Endothelial cell of umbilical vein (primary cell): ENCODE measurements at regions not wholly inside any gene's neighbourhood (a gene's known extent, or its start where the extent isn't known, plus 50 kb on each side); places are given as distances from the start of the nearest gene placed in this dataset.

ENCODE experiments used
- EZH2 ChIP-seq: IDR thresholded peaks from 2 replicates; pipeline ENCODE4 v1.6.1; 2012; ENCODE audit warnings: borderline replicate concordance, low read depth, mild to moderate bottlenecking, moderate library complexity, low read length, inconsistent platforms; ENCODE audit not compliant: severe bottlenecking
- GATA2 ChIP-seq: IDR thresholded peaks from 2 replicates; pipeline ENCODE4 v1.7.0; 2011; ENCODE audit warnings: low read depth, mild to moderate bottlenecking, moderate library complexity, mixed read lengths, low read length; ENCODE audit not compliant: insufficient read length, insufficient read depth
- JUN ChIP-seq: IDR thresholded peaks from 2 replicates; pipeline ENCODE4 v1.6.1; 2011; ENCODE audit warnings: borderline replicate concordance, low read depth; ENCODE audit not compliant: insufficient read length, insufficient read depth
- MYC ChIP-seq: IDR thresholded peaks from one replicate; pipeline ENCODE4 v1.6.1; 2011; ENCODE audit warnings: mild to moderate bottlenecking, low read depth, low read length
- POLR2A ChIP-seq: IDR thresholded peaks from 2 replicates; pipeline ENCODE4 v1.6.1; 2012; ENCODE audit warnings: low read depth, mild to moderate bottlenecking, control low read depth, low read length
- POLR2AphosphoS5 ChIP-seq: IDR thresholded peaks from 2 replicates; pipeline ENCODE4 v1.6.1; 2012; ENCODE audit warnings: low read depth, mild to moderate bottlenecking, control low read depth, low read length, moderate library complexity; ENCODE audit not compliant: insufficient read depth
- TF ChIP-seq, protein P1 (sequence below), 2 donors: IDR thresholded peaks; 1 replicate in 1 of 2; 2 replicates in 1 of 2; pipeline ENCODE4 v1.5.1; 2011; ENCODE audit warnings: low read length in 2 of 2, mild to moderate bottlenecking in 2 of 2, moderate library complexity in 2 of 2, control low read depth in 1 of 2, inconsistent platforms in 1 of 2, low read depth in 1 of 2; ENCODE audit not compliant: insufficient read depth in 1 of 2; ENCODE audit errors: extremely low read depth in 1 of 2
- TF ChIP-seq, protein P2 (sequence below): IDR thresholded peaks from 2 replicates; pipeline ENCODE4 v1.6.1; 2011; ENCODE audit not compliant: insufficient read depth, insufficient read length

DNA sequence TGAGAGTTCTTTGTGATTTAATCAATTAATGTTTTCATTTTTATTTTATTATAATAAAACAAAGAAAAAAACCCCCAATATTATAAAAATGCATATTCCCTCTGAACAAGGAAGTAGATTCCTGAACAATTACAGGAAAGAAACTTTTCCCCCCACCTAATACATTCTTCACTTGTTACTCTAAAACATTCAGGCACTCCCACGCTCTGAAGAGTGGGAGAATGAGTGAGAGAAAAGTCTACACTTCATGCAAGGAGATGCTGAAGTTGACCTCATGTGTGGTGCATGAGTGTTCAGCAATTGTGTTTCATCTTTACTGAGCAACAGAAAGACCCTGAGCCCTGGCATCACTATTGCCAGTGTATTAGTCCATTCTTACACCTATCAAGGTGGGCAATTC is 244.2 kb upstream of the IGFBP3 start:
- TF ChIP-seq, protein P1, sequence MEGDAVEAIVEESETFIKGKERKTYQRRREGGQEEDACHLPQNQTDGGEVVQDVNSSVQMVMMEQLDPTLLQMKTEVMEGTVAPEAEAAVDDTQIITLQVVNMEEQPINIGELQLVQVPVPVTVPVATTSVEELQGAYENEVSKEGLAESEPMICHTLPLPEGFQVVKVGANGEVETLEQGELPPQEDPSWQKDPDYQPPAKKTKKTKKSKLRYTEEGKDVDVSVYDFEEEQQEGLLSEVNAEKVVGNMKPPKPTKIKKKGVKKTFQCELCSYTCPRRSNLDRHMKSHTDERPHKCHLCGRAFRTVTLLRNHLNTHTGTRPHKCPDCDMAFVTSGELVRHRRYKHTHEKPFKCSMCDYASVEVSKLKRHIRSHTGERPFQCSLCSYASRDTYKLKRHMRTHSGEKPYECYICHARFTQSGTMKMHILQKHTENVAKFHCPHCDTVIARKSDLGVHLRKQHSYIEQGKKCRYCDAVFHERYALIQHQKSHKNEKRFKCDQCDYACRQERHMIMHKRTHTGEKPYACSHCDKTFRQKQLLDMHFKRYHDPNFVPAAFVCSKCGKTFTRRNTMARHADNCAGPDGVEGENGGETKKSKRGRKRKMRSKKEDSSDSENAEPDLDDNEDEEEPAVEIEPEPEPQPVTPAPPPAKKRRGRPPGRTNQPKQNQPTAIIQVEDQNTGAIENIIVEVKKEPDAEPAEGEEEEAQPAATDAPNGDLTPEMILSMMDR (IDR thresholded peaks at IDR 0.05; ENCODE audit: extremely low read depth in 1 of 2, insufficient read depth in 1 of 2, low read depth in 1 of 2, low read length in 2 of 2) = no peak
- TF ChIP-seq JUN = no peak
- TF ChIP-seq MYC = no peak
- TF ChIP-seq POLR2AphosphoS5 = no peak
- TF ChIP-seq, protein P2, sequence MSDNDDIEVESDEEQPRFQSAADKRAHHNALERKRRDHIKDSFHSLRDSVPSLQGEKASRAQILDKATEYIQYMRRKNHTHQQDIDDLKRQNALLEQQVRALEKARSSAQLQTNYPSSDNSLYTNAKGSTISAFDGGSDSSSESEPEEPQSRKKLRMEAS = no peak
- no peak for TF ChIP-seq EZH2
- TF ChIP-seq POLR2A = no peak
- no peak for TF ChIP-seq GATA2
